ENCODE measurements at regions not wholly inside any gene's neighbourhood (a gene's known extent, or its start where the extent isn't known, plus 50 kb on each side); places are given as distances from the start of the nearest gene placed in this dataset.

GRCh38 chr5:8606231-8606630 is 737.3 kb downstream of the MTRR start:
- no peak for TF ChIP-seq CTCF (conservative IDR thresholded peaks at IDR 0.05)
- TF ChIP-seq ZFX (IDR thresholded peaks at IDR 0.05): no peak

Data from C4-2B (cell line).